SW 1271 (cell line): ENCODE measurements at regions not wholly inside any gene's neighbourhood (a gene's known extent, or its start where the extent isn't known, plus 50 kb on each side); places are given as distances from the start of the nearest gene placed in this dataset.

Source experiments
- DNase-seq, 2 experiments: peaks; one replicate each; lab custom pipeline; 2025; lab: John Stamatoyannopoulos, UW

GRCh38 chrX:5528057-5528456 lies 700.6 kb downstream of the NLGN4X start:
- no peak for DNase-seq

GRCh38 chrX:5526191-5526590 lies 702.5 kb downstream of the NLGN4X start:
- DNase-seq, result no peak

DNA sequence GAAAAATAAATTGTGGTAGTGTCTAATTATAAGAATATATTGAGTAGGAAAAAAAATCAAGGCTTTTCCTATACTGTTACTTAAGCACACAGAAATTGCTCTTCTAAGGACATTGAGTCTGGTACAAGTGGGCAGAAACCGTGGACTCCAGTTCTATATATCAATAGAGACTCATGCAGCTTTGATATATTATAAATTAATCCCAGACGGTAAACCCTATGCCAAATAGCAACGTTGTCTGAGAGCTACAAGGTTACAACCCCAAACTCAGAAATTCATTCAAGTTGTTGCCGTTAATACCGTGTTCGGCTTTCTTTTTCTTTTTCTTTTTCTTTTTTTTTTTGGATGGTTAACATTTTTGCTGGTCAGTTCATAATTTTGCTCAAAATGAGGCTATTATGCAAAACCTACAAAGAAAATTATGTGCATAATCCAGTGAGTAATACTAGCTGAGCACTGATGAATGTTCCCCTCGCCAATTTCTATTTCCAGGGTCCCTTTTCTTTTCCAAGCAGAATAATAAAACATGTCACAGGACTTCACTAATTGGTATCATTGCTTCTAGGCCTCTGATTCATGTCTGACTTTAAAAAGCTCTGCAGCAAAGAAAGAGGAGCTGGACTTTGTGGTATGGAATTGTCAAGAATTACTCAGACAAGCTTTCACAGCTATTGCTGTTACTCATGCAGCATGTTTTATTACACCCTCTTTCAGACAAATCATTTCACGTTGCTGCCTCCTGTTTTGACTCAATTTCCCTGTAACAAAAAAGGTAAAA lies 737.7 kb downstream of the NLGN4X start:
- DNase-seq, result no peak

GRCh38 chrX:5474282-5474681 lies 754.4 kb downstream of the NLGN4X start:
- DNase-seq, result no peak

- no peak for DNase-seq
These were observed 770.3 kb downstream of the NLGN4X start for GRCh38 chrX:5458300-5458842.

GRCh38 chrX:5449323-5449722 lies 779.3 kb downstream of the NLGN4X start:
- DNase-seq, result no peak

- no peak for DNase-seq
These were observed 796.8 kb downstream of the NLGN4X start for GRCh38 chrX:5431823-5432222.

- DNase-seq, result no peak
These were observed 803.5 kb downstream of the NLGN4X start for GRCh38 chrX:5425119-5425518.

- no peak for DNase-seq
These were observed 811.3 kb downstream of the NLGN4X start for GRCh38 chrX:5417381-5417780.

DNA sequence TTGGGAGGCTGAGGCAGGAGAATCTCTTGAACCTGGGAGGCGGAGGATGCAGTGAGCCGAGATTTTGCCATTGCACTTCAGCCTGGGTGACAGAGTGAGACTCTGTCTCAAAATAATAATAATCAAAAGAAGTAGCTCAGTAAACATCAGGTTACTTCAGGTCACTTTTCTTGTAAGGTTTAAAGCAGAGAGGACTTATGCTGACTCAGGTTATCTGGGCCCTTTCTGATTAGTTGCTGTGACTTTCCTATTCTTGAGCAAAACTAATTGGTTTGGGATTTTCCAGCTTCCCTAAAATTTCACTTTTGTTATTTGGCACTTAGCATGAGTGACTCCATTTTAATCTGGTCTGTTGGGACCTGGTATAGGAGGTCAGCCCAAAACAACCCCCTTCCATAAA lies 812.9 kb downstream of the NLGN4X start:
- no peak for DNase-seq

DNA sequence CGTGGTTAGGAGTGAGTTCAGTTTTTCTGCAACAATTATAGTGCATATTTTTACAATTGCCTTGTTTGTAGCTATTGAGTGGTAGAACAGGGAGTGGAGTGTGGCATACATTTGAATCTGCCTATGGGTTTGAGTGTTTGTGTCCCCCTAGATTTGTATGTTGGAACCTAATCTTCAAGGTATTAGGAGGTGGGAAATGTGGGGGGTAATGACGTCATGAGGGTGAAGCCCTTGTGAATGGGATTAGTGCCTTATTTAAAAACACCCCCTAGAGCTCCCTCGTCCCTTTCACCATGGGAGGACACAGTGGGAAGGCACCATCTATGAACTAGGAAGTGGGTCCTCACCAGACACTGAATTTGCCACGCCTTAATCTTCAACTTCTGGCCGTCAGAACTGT lies 819.6 kb downstream of the NLGN4X start:
- DNase-seq, result no peak

DNA sequence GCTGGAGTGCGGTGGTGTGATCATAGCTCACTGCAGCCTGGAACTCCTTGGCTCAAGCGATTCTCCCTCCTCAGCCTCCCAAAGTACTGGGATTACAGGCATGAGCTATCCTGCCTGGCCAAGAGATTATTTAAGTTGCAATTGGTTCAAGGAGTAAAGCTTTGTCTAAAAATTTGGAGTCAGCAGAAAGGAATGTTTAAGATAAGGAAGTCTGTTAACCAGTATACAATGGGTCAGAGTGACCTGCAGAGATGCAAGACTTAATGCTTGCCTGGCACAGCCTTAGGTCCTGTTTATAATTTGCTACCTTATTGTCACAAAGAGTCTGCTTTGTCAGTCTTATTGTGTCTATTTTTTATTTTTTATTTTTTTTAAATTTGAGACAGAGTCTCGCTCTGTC lies 826.2 kb downstream of the NLGN4X start:
- DNase-seq, result no peak

- no peak for DNase-seq
These were observed 829.3 kb downstream of the NLGN4X start for GRCh38 chrX:5399403-5399802.

DNA sequence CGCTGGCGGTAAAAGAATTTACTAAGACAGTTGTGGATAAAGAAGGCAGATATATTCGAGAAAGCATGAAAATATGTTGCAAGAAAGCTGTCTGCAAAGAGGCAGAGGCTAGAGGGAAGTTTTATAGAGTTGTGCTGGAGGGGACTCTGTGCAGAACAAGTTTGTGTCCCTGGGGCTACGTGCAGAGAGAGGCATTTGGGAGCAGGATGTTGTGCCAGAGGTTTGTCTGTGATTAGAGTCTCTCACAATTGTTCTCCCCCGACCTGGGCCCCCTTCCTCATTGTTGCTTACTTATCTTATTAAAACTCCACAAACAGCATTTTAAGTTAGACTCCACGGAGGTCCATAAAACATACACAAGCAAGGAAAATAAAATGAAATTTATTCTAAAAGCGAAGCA lies 831.3 kb downstream of the NLGN4X start:
- DNase-seq, result no peak

DNA sequence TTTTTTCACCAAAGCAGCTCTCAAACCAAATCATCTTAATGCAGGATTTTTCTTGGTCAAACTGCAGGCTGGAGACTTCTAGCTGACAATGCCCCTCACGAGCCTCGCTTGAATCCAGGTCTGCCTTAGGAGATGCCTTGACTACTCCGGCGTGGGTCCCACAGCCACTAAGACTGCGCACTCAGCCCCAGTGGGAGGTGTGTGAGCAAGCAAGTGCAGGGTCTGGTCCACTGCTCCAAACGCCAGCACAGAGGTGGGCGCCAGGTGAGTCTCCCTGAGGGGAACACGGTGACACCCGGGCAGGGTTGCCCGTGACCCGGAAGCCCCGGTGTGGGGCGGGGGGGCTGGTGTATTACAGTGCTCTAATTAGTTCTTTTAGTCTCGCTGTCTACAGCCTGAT lies 838.3 kb downstream of the NLGN4X start:
- no peak for DNase-seq

- no peak for DNase-seq
These were observed 840.6 kb downstream of the NLGN4X start for GRCh38 chrX:5388087-5388486.

- DNase-seq, result no peak
These were observed 848.2 kb downstream of the NLGN4X start for GRCh38 chrX:5380426-5380825.

DNA sequence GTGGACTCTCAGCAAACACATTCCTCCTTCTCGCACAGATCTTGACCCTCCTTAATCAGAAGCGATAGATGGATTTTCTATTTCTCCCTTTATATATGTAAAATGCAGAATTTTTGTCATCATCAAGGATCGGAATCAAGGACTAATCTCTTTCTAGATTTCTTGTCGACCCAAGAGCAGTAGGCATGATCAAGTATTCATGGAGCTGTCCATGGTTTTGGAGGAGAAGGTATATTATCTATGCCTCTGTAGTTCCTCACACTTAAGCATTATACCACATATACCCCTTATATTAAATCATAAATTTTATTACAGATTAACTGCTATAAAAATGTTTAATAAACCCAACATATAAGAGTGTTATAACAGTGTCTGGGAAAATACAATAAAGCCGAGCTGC lies 886.8 kb downstream of the NLGN4X start:
- no peak for DNase-seq

DNA sequence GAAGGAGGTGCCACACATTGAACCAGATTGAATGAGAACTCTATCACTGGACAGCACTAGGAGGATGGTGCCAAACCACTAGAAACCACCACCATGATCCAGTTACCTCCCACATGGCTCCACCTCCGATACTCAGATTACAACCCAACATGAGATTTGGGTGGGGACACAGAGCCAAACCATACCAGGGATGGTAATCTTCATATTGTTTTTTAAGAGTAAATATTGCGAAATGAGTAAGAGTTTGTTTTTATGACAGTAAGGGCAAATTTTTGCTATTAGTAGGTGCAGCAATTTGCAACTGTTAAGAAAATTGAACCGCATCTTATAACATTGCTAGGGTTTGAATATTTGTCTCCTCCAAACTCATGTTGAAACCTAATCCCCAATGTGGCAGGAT lies 891.5 kb downstream of the NLGN4X start:
- DNase-seq, result no peak

- no peak for DNase-seq
These were observed 904.1 kb downstream of the NLGN4X start for GRCh38 chrX:5324546-5324945.

DNA sequence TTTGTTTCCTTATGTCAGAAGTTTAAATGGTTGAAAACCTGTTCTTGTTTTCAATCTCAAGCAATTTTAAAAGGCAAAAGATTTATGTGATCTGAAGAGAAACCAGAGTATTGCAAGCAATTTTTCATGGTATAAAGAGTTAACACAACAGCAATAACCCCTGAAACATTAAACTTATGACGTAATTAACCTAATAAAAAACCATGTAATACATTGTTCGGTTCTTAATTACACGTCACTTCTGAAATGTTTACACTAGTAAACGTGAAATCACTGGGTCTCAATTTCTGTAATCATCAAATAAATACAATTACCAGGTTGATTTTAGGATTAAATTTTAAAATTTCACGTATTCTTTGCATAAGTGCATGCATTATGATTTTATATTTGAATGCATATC lies 914.5 kb downstream of the NLGN4X start:
- DNase-seq, result no peak

DNA sequence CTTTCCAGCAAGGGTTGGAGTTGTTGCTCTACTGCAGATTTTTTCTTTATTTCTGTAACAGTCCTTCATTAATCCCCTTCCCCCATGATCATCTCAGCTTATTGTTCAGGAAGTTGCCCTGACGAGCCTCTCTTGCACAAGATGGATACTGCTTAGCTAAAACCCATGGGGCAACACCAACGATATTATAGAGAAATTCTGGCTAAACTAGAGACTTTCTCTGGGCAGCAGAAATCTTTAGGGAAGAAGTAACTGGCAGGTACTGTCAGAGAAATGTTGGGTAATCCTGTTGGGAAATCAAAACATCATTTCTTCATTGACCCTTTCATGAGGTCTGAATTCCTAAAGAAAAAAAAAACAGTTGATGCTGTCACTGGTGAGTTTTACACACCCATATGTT lies 921.3 kb downstream of the NLGN4X start:
- DNase-seq, result no peak

GRCh38 chrX:5306654-5307121 lies 922.0 kb downstream of the NLGN4X start:
- no peak for DNase-seq

DNA sequence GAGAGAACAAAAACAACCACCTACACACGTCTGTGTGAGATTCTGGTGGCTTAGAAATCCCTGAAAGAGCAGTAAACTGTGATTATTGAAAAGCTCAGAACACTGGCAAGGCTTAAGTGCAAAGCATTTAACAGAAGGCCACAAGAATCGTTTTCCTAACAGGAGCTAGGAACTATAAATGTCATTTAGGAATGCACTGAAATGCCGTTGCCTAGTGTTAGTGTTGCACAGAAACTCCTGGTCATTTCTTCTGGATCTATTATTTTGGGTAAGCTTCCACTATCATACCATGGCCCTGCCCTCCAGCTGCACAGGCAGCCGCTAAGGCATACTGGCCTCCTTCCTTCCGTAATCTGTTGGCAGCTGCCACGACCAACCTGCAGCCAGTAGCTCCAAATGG lies 923.2 kb downstream of the NLGN4X start:
- no peak for DNase-seq
